GM13977 (cell line): ENCODE measurements at regions not wholly inside any gene's neighbourhood (a gene's known extent, or its start where the extent isn't known, plus 50 kb on each side); places are given as distances from the start of the nearest gene placed in this dataset.

Experiments used
- DNase-seq: peaks from one replicate; pipeline ENCODE4 v3.0.0; 2012; ENCODE audit warnings: low spot score
- CTCF ChIP-seq: IDR thresholded peaks from 2 replicates; pipeline ENCODE4 v1.5.1; 2012; ENCODE audit warnings: mild to moderate bottlenecking, control low read depth; ENCODE audit not compliant: insufficient read depth; ENCODE audit errors: extremely low read depth, missing control alignments
- in situ Hi-C: fragments of 300-500 bp; cut with MboI; formaldehyde crosslinking; loops from one replicate; pipeline ENCODE4 v1.12.0; 2022; ENCODE audit warnings: low sequenced_read_pairs, low pct_unique_long_range_greater_than_20kb, mixed read lengths, inconsistent platforms; ENCODE audit not compliant: unreplicated experiment

GRCh38 chr2:122743021-122743675 lies 987.7 kb downstream of the TSN start:
- DNase-seq: no peak
- TF ChIP-seq CTCF: no peak
- in situ Hi-C loops: no loop called here

GRCh38 chr2:122745603-122746002 lies 990.2 kb downstream of the TSN start:
- no peak for DNase-seq
- TF ChIP-seq CTCF: no peak
- in situ Hi-C loops: no loop called here

GRCh38 chr2:122747670-122748069 lies 992.2 kb downstream of the TSN start:
- DNase-seq: no peak
- TF ChIP-seq CTCF: no peak
- in situ Hi-C loops: no loop called here

GRCh38 chr2:122748552-122749011 lies 993.1 kb downstream of the TSN start:
- in situ Hi-C loops: no loop called here
- peak; percentile 25 for TF ChIP-seq CTCF
- DNase-seq: no peak

GRCh38 chr2:122749405-122749804 lies 994.0 kb downstream of the TSN start:
- in situ Hi-C loops: no loop called here
- DNase-seq: no peak
- no peak for TF ChIP-seq CTCF

- in situ Hi-C loops: no loop called here
- no peak for DNase-seq
- no peak for TF ChIP-seq CTCF
Observed at GRCh38 chr2:122750095-122750494, 994.6 kb downstream of the TSN start.
